Fibroblast of mammary gland (primary cell): ENCODE measurements at regions not wholly inside any gene's neighbourhood (a gene's known extent, or its start where the extent isn't known, plus 50 kb on each side); places are given as distances from the start of the nearest gene placed in this dataset.

ENCODE experiments used
- DNase-seq: peaks from one replicate; pipeline ENCODE4 v3.0.0-alpha.2; 2010; ENCODE audit warnings: low read depth
- H3K4me3 ChIP-seq: 2 replicates; pipeline ENCODE4 v1.5.1; 2011; ENCODE audit warnings: low read depth, mild to moderate bottlenecking, low read length, moderate library complexity; ENCODE audit not compliant: control insufficient read depth
- CTCF ChIP-seq: conservative IDR thresholded peaks from 2 replicates; pipeline ENCODE4 v1.5.1; 2011; ENCODE audit warnings: low read depth, low read length, inconsistent platforms; ENCODE audit not compliant: control insufficient read depth, insufficient read depth

GRCh38 chr22:48800886-48801607, 1026.6 kb downstream of the BRD1 start:
- H3K4me3 ChIP-seq: no peak overlapping the region
- no peak for DNase-seq
- TF ChIP-seq CTCF: no peak

GRCh38 chr22:48800036-48800885, 1027.4 kb downstream of the BRD1 start:
- DNase-seq: no peak
- TF ChIP-seq CTCF: no peak
- no peak overlapping the region for H3K4me3 ChIP-seq

- no peak overlapping the region for H3K4me3 ChIP-seq
- no peak for DNase-seq
- TF ChIP-seq CTCF: no peak
These were observed 1028.3 kb downstream of the BRD1 start for GRCh38 chr22:48799227-48799970.

GRCh38 chr22:48798281-48799226, 1029.1 kb downstream of the BRD1 start:
- H3K4me3 ChIP-seq: no peak overlapping the region
- TF ChIP-seq CTCF: no peak
- no peak for DNase-seq

GRCh38 chr22:48797731-48798130, 1029.9 kb downstream of the BRD1 start:
- no peak for DNase-seq
- TF ChIP-seq CTCF: no peak
- no peak overlapping the region for H3K4me3 ChIP-seq
